ENCODE measurements at regions not wholly inside any gene's neighbourhood (a gene's known extent, or its start where the extent isn't known, plus 50 kb on each side); places are given as distances from the start of the nearest gene placed in this dataset.

DNA sequence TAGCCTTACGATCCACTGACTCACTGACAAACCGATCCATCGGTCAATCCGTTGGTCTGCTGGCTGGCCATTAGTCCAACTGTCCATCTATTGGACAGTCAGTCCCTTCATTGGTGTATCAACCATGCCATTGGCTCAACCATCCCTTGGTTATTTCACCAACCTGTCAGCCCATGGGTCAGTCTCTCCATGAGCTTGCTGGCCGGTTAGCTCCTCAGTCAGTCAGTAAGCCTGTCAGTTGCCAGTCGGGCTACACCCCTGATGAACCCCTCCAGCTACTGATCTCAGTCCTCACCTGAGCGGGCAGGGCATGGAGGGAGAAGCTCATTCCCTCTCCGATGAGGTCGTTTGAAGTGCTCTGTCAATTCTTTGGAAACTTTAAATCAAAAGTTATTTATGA, 166.5 kb downstream of the FGF18 start:
- no peaks in the 10 kb centered on the region for H3K36me3 Mint-ChIP-seq (ENCODE audit: unreplicated experiment)
- peaks cover 1% of the 10 kb centered on the region for H3K9me3 Mint-ChIP-seq (ENCODE audit: unreplicated experiment)
- H3K27me3 Mint-ChIP-seq (ENCODE audit: unreplicated experiment), result peaks cover 5% of the 10 kb centered on the region
- TF ChIP-seq, protein P1, sequence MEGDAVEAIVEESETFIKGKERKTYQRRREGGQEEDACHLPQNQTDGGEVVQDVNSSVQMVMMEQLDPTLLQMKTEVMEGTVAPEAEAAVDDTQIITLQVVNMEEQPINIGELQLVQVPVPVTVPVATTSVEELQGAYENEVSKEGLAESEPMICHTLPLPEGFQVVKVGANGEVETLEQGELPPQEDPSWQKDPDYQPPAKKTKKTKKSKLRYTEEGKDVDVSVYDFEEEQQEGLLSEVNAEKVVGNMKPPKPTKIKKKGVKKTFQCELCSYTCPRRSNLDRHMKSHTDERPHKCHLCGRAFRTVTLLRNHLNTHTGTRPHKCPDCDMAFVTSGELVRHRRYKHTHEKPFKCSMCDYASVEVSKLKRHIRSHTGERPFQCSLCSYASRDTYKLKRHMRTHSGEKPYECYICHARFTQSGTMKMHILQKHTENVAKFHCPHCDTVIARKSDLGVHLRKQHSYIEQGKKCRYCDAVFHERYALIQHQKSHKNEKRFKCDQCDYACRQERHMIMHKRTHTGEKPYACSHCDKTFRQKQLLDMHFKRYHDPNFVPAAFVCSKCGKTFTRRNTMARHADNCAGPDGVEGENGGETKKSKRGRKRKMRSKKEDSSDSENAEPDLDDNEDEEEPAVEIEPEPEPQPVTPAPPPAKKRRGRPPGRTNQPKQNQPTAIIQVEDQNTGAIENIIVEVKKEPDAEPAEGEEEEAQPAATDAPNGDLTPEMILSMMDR (IDR thresholded peaks at IDR 0.05; ENCODE audit: partially characterized antibody, unreplicated experiment), result no peak
- H3K4me1 Mint-ChIP-seq (ENCODE audit: low read depth, unreplicated experiment), result no peaks in the 10 kb centered on the region
- H3K27ac Mint-ChIP-seq (ENCODE audit: unreplicated experiment), result no peak overlapping the region
- H3K4me3 Mint-ChIP-seq (ENCODE audit: unreplicated experiment), result no peak overlapping the region
- DNase-seq, result no peak

DNA sequence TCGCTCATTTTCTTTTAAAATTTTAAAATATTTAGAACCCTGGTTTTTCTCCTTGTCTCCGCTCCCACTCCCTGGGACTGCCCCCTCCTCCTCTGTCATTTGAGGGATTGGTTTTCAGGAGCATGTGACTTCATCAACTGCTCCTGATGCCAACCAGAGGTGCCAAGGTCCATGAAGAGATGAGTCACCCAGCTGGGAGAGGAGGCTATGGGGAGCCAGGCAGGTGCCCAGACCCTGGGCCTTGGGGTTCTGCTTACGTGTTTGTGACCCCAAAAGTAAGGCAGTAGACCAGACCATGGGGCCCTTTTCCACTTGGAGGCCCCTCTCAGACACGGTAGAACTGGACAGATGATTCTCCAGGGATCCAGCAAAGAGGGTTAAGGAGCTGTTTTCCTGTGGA, 167.0 kb downstream of the FGF18 start:
- DNase-seq, result no peak
- H3K9me3 Mint-ChIP-seq (ENCODE audit: unreplicated experiment), result peaks cover 1% of the 10 kb centered on the region
- H3K36me3 Mint-ChIP-seq (ENCODE audit: unreplicated experiment), result no peaks in the 10 kb centered on the region
- peaks cover 5% of the 10 kb centered on the region for H3K27me3 Mint-ChIP-seq (ENCODE audit: unreplicated experiment)
- no peaks in the 10 kb centered on the region for H3K4me1 Mint-ChIP-seq (ENCODE audit: low read depth, unreplicated experiment)
- no peak overlapping the region for H3K27ac Mint-ChIP-seq (ENCODE audit: unreplicated experiment)
- H3K4me3 Mint-ChIP-seq (ENCODE audit: unreplicated experiment), result no peak overlapping the region
- TF ChIP-seq, protein P1 (IDR thresholded peaks at IDR 0.05; ENCODE audit: partially characterized antibody, unreplicated experiment), result no peak

DNA sequence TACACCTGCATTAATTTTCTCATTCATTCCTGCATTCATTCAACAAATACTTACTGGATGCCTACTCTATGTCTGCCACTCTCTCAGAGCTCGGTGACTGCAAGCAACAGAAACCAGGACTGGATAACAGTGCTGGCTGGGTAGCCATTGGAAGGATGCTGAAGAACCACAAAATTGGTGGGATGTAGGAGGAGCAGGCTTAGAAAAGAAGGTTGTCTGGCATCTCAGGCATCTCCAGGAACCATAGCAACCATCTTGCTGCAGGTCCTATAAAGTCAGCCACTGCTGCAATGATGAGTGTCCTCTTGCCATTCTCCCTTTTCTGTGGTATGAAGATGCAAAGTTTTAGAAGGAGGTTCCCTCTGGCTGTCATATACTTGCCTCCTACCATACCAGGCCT, 168.6 kb downstream of the FGF18 start:
- no peak overlapping the region for H3K27ac Mint-ChIP-seq (ENCODE audit: unreplicated experiment)
- H3K36me3 Mint-ChIP-seq (ENCODE audit: unreplicated experiment), result peaks cover 2% of the 10 kb centered on the region
- H3K4me1 Mint-ChIP-seq (ENCODE audit: low read depth, unreplicated experiment), result no peaks in the 10 kb centered on the region
- no peaks in the 10 kb centered on the region for H3K9me3 Mint-ChIP-seq (ENCODE audit: unreplicated experiment)
- DNase-seq, result no peak
- H3K27me3 Mint-ChIP-seq (ENCODE audit: unreplicated experiment), result peaks cover 7% of the 10 kb centered on the region
- no peak overlapping the region for H3K4me3 Mint-ChIP-seq (ENCODE audit: unreplicated experiment)
- TF ChIP-seq, protein P1 (IDR thresholded peaks at IDR 0.05; ENCODE audit: partially characterized antibody, unreplicated experiment), result no peak

DNA sequence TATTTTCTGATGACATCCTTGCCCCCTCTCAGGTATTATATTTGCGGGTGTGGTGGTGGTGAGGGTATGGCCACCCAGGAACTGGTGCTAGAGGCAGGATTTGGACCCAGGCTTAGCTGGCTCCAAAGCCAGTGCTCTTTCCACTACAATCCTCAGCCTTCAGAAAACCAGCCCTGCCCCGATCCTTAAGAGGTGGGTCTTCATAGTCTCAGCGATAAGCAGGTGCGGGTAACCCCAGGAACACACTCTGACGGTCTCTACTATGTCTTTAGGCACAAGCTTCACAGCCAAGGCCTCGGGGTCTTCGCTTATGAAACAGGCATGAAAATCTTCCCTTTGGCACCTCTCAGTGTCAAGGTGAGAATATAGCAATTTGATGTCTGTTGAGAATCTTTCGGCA, 169.3 kb downstream of the FGF18 start:
- H3K27ac Mint-ChIP-seq (ENCODE audit: unreplicated experiment), result no peak overlapping the region
- TF ChIP-seq, protein P1 (IDR thresholded peaks at IDR 0.05; ENCODE audit: partially characterized antibody, unreplicated experiment), result no peak
- no peak for DNase-seq
- peaks cover 7% of the 10 kb centered on the region for H3K27me3 Mint-ChIP-seq (ENCODE audit: unreplicated experiment)
- H3K9me3 Mint-ChIP-seq (ENCODE audit: unreplicated experiment), result no peaks in the 10 kb centered on the region
- no peaks in the 10 kb centered on the region for H3K4me1 Mint-ChIP-seq (ENCODE audit: low read depth, unreplicated experiment)
- no peak overlapping the region for H3K4me3 Mint-ChIP-seq (ENCODE audit: unreplicated experiment)
- peaks cover 7% of the 10 kb centered on the region for H3K36me3 Mint-ChIP-seq (ENCODE audit: unreplicated experiment)

DNA sequence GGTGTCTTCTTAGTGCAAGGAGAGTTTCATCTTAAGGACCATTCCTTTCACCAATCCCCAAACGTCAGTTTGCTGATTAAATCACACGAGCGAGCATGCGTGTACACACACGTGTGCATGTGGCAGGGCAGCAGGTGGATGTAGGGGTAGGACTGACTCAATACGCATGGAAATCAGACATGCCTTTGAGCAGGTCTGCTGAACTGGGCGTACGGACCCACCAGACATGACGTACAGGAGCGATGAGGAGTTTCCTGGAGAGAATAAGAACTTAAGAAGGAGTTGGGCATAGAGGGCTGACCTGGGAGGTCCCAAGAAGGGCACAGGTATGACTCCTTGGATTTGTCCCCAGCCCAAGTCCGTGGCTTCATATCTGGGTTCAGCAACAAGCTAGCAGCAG, 170.0 kb downstream of the FGF18 start:
- H3K36me3 Mint-ChIP-seq (ENCODE audit: unreplicated experiment), result peaks cover 7% of the 10 kb centered on the region

More for the DNA sequence above, 170.0 kb downstream of the FGF18 start:
- Mint-ChIP-seq H3K9me3 (ENCODE audit: unreplicated experiment) (no peaks in the 10 kb centered on the region), H3K4me3 (ENCODE audit: unreplicated experiment) (no peak overlapping the region), H3K4me1 (ENCODE audit: low read depth, unreplicated experiment) (peaks cover 1% of the 10 kb centered on the region), H3K27ac (ENCODE audit: unreplicated experiment) (no peak overlapping the region), H3K27me3 (ENCODE audit: unreplicated experiment) (peaks cover 7% of the 10 kb centered on the region)
- no peak for DNase-seq
- TF ChIP-seq, protein P1 (IDR thresholded peaks at IDR 0.05; ENCODE audit: partially characterized antibody, unreplicated experiment), result no peak
